GM23248 (cell line): ENCODE measurements at regions not wholly inside any gene's neighbourhood (a gene's known extent, or its start where the extent isn't known, plus 50 kb on each side); places are given as distances from the start of the nearest gene placed in this dataset.
"Not testable (repeated sequence)": the region's sequence is repeated elsewhere in the genome, so short reads cannot be mapped to it uniquely, and the experiment has no call there.

Experiments
- EZH2 ChIP-seq: fragments of 200-600 bp; sonication (generic); IDR thresholded peaks from 2 replicates; pipeline ENCODE4 v1.6.1; 2018; ENCODE audit warnings: antibody characterized with exemption, mild to moderate bottlenecking; ENCODE audit not compliant: insufficient read depth, poor library complexity, severe bottlenecking
- EZH2phosphoT487 ChIP-seq: fragments of 200-600 bp; sonication (generic); IDR thresholded peaks from 2 replicates; pipeline ENCODE4 v1.6.1; 2018; ENCODE audit warnings: antibody characterized with exemption, moderate library complexity, mild to moderate bottlenecking, low read depth; ENCODE audit not compliant: insufficient read depth

- not testable (repeated sequence) for TF ChIP-seq EZH2phosphoT487, EZH2
Measured at GRCh38 chr3:35482566-35482965, 156.8 kb upstream of the ARPP21 start.
